ENCODE measurements at regions not wholly inside any gene's neighbourhood (a gene's known extent, or its start where the extent isn't known, plus 50 kb on each side); places are given as distances from the start of the nearest gene placed in this dataset.

DNA sequence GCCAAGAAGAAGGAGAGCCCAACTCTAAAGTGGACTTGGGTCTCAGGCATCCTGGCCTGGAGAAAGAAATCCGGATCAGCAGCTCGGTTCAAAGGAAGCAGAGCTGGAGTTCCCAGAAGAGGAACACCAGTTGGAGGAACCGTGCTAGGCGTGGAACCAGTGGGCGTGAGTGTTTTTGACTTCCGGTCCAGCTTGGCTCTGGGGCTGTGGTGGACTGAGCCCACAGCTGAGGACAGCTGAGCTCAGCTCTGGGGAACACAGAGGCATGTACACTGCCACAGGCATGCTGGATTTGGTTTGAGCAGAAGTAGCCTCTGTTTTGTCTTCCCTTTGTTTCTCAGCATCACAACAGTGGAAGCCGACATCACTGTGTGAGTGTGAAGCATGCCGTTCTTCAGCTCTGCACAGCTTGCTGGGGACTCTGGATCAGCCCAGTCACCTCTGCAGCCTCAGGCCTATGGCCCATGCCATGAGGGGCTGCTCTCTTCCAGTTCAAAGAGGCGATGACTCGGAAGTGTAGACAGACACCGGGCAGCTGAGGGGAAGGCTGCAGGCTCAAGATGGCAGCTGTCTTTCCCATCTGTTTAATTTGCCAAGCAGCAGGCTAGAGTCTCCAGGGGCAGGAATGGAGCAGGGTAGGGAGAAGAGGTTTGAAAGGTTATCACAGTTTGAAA, 185.8 kb upstream of the UBE3A start:
- no peaks in the 10 kb centered on the region for H3K36me3 ChIP-seq (ENCODE audit: insufficient read depth, low read length)
- H3K4me3 ChIP-seq (ENCODE audit: low read depth in 1 of 2, low read length in 2 of 2) = no peak overlapping the region
- no peaks in the 10 kb centered on the region for H3K27me3 ChIP-seq (ENCODE audit: control insufficient read depth in 1 of 2, insufficient read depth in 2 of 2, low read length in 2 of 2)
- no peak overlapping the region for H3K27ac ChIP-seq (ENCODE audit: low read depth, low read length)
- H3K4me1 ChIP-seq (ENCODE audit: insufficient read depth, low read length) = no peaks in the 10 kb centered on the region
- H3K9ac ChIP-seq (ENCODE audit: low read length) = no peak overlapping the region
- H3K9me3 ChIP-seq (ENCODE audit: low read length) = no peaks in the 10 kb centered on the region

DNA sequence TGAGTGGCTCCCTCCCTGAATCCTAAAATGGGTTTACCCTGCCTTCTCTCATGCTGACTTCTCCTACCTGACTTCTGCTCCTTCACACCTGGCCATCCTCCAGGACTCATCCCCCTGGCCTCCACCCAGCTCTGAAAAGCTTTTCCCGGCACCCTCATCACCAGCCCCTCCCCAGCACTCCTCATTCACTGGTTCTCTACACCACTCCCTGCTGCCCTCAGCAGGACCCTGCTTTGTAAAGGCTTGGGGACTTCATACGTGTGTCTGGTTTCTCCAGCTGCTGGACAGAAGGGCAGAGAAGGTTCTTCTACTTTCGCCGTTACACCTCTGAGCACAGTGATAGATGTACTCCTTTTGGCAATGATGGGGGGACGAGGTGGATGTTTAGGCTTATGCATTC, 184.9 kb upstream of the UBE3A start:
- H3K36me3 ChIP-seq (ENCODE audit: insufficient read depth, low read length) = no peaks in the 10 kb centered on the region
- no peaks in the 10 kb centered on the region for H3K27me3 ChIP-seq (ENCODE audit: control insufficient read depth in 1 of 2, insufficient read depth in 2 of 2, low read length in 2 of 2)
- no peak overlapping the region for H3K27ac ChIP-seq (ENCODE audit: low read depth, low read length)
- no peaks in the 10 kb centered on the region for H3K9me3 ChIP-seq (ENCODE audit: low read length)
- H3K9ac ChIP-seq (ENCODE audit: low read length) = no peak overlapping the region
- H3K4me3 ChIP-seq (ENCODE audit: low read depth in 1 of 2, low read length in 2 of 2) = no peak overlapping the region
- no peaks in the 10 kb centered on the region for H3K4me1 ChIP-seq (ENCODE audit: insufficient read depth, low read length)

DNA sequence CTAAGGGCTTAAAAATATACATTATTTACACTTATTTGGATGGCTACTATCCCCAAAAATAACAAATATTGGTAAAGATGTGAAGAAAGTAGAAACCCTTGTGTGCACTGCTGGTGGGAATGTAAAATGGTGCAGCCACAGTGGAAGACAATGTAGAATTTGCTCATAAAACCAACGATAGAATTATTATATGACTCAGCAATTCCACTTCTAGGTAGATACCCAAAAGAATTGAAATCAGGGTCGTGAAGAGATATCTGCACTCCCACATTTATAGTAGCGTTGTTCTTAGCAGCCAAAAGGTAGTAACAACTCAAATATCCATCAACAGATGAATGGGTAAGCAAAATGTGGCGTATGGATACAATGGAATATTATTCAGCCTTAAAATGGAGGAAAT, 181.6 kb upstream of the UBE3A start:
- no peak overlapping the region for H3K4me3 ChIP-seq (ENCODE audit: low read depth in 1 of 2, low read length in 2 of 2)
- H3K4me1 ChIP-seq (ENCODE audit: insufficient read depth, low read length) = no peaks in the 10 kb centered on the region
- H3K36me3 ChIP-seq (ENCODE audit: insufficient read depth, low read length) = no peaks in the 10 kb centered on the region
- H3K9ac ChIP-seq (ENCODE audit: low read length) = no peak overlapping the region
- H3K9me3 ChIP-seq (ENCODE audit: low read length) = no peaks in the 10 kb centered on the region
- no peaks in the 10 kb centered on the region for H3K27me3 ChIP-seq (ENCODE audit: control insufficient read depth in 1 of 2, insufficient read depth in 2 of 2, low read length in 2 of 2)
- no peak overlapping the region for H3K27ac ChIP-seq (ENCODE audit: low read depth, low read length)

DNA sequence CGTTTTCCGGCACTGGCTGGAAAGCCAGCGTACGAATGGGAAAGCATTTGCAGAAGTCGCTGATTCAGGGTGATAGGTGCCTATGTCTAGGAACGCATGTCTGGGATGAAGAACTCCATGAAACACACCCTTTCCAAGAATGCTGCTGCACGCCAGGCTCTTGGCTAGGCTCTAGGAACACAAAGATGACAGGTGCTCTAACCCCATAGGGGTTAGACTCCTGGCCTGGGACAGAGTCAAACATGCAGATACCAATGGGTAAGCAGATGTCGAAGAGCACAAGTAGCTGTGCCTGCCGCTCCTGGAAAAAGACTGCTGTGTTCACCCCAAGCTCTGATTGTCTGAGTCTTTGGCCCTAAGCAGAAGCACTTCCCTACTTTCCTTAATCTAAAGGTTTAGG, 180.9 kb upstream of the UBE3A start:
- Histone ChIP-seq H3K36me3 (ENCODE audit: insufficient read depth, low read length) (no peaks in the 10 kb centered on the region), H3K4me1 (ENCODE audit: insufficient read depth, low read length) (no peaks in the 10 kb centered on the region), H3K9ac (ENCODE audit: low read length) (no peak overlapping the region), H3K4me3 (ENCODE audit: low read depth in 1 of 2, low read length in 2 of 2) (no peak overlapping the region), H3K9me3 (ENCODE audit: low read length) (no peaks in the 10 kb centered on the region), H3K27ac (ENCODE audit: low read depth, low read length) (no peak overlapping the region), H3K27me3 (ENCODE audit: control insufficient read depth in 1 of 2, insufficient read depth in 2 of 2, low read length in 2 of 2) (no peaks in the 10 kb centered on the region)

DNA sequence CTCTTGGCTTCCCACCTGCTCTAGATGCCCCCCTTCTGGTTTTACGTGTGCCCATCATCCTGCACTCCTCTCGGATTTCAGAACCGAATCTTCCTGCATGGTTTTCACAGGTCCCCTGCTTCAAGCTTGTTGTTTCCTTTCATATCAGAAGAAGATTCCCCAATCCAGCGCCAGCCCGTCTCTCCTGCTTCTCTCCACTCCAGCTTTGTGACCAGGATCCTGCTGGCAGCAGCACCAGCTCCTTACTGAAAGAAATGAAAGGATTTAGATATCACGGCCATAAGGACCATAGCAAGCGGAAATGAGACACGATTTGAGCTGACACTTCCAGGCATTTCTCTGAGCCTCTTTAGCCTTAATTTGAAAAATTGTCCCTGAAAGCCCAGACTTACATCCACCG, 180.3 kb upstream of the UBE3A start:
- Histone ChIP-seq H3K4me1 (ENCODE audit: insufficient read depth, low read length) (no peaks in the 10 kb centered on the region), H3K27ac (ENCODE audit: low read depth, low read length) (no peak overlapping the region), H3K4me3 (ENCODE audit: low read depth in 1 of 2, low read length in 2 of 2) (no peak overlapping the region), H3K36me3 (ENCODE audit: insufficient read depth, low read length) (no peaks in the 10 kb centered on the region), H3K9me3 (ENCODE audit: low read length) (no peaks in the 10 kb centered on the region), H3K9ac (ENCODE audit: low read length) (no peak overlapping the region), H3K27me3 (ENCODE audit: control insufficient read depth in 1 of 2, insufficient read depth in 2 of 2, low read length in 2 of 2) (no peaks in the 10 kb centered on the region)

DNA sequence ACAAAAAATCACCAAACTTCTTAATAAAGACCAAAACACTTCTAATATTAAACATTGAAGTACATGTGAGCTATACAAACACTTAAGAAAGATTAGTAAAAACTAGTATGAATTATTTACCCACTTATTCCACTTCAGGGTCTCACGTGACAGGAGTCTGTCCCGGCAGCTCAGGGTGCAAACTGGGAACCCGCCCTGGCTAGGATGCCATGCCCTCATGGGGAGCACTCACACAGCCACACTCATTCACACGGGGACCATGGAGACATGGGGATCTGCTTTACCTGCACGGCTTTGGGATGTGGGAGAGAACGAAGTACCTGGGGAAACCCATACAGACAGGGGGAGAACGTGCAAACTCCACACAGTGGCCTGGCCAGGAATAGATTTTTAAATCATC, 179.3 kb upstream of the UBE3A start:
- Histone ChIP-seq H3K9ac (ENCODE audit: low read length) (no peak overlapping the region), H3K27ac (ENCODE audit: low read depth, low read length) (no peak overlapping the region), H3K4me1 (ENCODE audit: insufficient read depth, low read length) (no peaks in the 10 kb centered on the region), H3K4me3 (ENCODE audit: low read depth in 1 of 2, low read length in 2 of 2) (no peak overlapping the region), H3K9me3 (ENCODE audit: low read length) (no peaks in the 10 kb centered on the region), H3K27me3 (ENCODE audit: control insufficient read depth in 1 of 2, insufficient read depth in 2 of 2, low read length in 2 of 2) (no peaks in the 10 kb centered on the region), H3K36me3 (ENCODE audit: insufficient read depth, low read length) (no peaks in the 10 kb centered on the region)

DNA sequence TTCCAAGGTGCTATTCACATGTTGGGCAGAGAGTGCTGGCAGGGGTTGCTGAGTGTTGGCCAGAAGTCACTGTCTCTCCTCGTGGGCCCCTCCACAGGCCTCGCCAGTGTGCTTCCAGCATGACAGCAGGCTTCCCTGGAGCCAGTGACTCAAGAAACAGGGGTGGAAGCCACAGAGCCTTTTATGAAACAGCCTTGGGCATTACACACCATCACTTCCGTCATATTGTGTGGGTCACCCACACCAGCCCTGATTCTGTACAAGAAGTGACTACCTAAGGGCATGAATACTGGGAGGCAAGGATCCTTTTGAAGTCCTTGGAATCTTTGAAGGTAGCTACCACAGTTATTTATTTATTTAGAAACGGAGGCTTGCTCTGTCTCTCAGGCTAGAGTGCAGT, 177.6 kb upstream of the UBE3A start:
- H3K4me3 ChIP-seq (ENCODE audit: low read depth in 1 of 2, low read length in 2 of 2) = no peak overlapping the region

DNA sequence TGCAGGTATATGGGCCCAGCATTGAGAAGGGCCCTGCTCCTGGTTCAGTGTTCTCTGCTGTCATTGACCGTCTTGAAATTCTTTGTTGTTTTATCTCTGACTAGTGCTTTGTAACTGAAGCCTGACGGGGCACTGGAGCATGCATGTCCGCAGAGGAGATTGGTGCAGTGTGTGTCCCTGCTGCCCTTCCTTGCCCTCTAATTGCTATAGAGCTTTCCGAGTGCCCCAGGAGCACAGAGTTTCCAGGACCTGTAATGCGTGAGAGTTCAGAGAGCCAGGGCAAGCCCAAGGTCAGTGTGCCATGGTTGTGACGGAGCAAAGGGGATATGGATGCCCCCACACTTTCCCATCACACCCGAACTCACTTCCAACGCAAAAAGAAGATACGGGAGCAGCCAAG, 174.3 kb upstream of the UBE3A start:
- H3K27ac ChIP-seq (ENCODE audit: low read depth, low read length) = no peak overlapping the region
- no peak overlapping the region for H3K4me3 ChIP-seq (ENCODE audit: low read depth in 1 of 2, low read length in 2 of 2)
- H3K4me1 ChIP-seq (ENCODE audit: insufficient read depth, low read length) = no peaks in the 10 kb centered on the region
- H3K27me3 ChIP-seq (ENCODE audit: control insufficient read depth in 1 of 2, insufficient read depth in 2 of 2, low read length in 2 of 2) = no peaks in the 10 kb centered on the region
- H3K9me3 ChIP-seq (ENCODE audit: low read length) = no peaks in the 10 kb centered on the region
- no peak overlapping the region for H3K9ac ChIP-seq (ENCODE audit: low read length)
- H3K36me3 ChIP-seq (ENCODE audit: insufficient read depth, low read length) = no peaks in the 10 kb centered on the region

More for the DNA sequence above, 177.6 kb upstream of the UBE3A start:
- no peaks in the 10 kb centered on the region for H3K27me3 ChIP-seq (ENCODE audit: control insufficient read depth in 1 of 2, insufficient read depth in 2 of 2, low read length in 2 of 2)
- no peaks in the 10 kb centered on the region for H3K4me1 ChIP-seq (ENCODE audit: insufficient read depth, low read length)
- H3K9me3 ChIP-seq (ENCODE audit: low read length) = no peaks in the 10 kb centered on the region
- H3K9ac ChIP-seq (ENCODE audit: low read length) = no peak overlapping the region
- H3K36me3 ChIP-seq (ENCODE audit: insufficient read depth, low read length) = no peaks in the 10 kb centered on the region
- no peak overlapping the region for H3K27ac ChIP-seq (ENCODE audit: low read depth, low read length)

DNA sequence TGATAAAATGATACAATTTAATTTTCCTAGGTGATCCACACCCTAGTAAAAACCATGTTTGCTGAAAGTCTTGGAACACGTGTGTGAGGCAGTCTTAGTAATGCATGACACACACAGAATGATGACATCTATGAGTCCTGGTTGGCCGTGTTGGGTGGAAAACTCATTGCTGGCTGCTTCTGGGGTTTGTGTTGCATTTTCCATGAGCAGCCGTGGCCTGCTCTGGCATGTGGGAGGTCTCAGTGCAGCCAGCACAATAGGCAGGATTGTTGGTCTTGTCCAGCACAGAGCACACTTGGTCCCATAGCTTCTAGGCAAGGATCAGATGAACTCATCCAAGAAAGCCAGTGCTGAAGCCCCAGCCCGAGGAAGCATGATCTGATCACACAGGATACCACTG, 172.8 kb upstream of the UBE3A start:
- no peak overlapping the region for H3K27ac ChIP-seq (ENCODE audit: low read depth, low read length)

DNA sequence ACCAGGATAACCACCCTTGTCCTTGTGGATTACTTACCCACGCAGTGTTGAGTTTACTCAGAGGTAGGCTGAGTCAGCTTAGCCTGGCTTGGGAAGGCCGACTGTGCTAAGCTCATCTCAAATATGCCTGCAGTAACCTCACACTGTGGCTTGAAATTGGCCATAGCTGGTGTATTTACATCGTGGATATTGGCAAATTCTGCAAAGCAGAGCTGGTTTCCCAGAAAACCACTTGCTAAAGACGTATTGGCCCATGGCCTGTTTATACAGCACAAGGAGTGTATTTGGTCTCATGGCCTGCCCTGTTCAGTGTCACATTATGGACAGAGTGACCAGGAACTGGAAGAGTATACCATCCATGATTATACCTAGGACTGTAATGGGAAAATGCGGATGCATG, 170.5 kb upstream of the UBE3A start:
- no peak overlapping the region for H3K4me3 ChIP-seq (ENCODE audit: low read depth in 1 of 2, low read length in 2 of 2)
- H3K36me3 ChIP-seq (ENCODE audit: insufficient read depth, low read length) = no peaks in the 10 kb centered on the region
- H3K4me1 ChIP-seq (ENCODE audit: insufficient read depth, low read length) = no peaks in the 10 kb centered on the region
- no peaks in the 10 kb centered on the region for H3K9me3 ChIP-seq (ENCODE audit: low read length)
- H3K27ac ChIP-seq (ENCODE audit: low read depth, low read length) = no peak overlapping the region
- no peaks in the 10 kb centered on the region for H3K27me3 ChIP-seq (ENCODE audit: control insufficient read depth in 1 of 2, insufficient read depth in 2 of 2, low read length in 2 of 2)
- H3K9ac ChIP-seq (ENCODE audit: low read length) = no peak overlapping the region

More for the DNA sequence above, 172.8 kb upstream of the UBE3A start:
- Histone ChIP-seq H3K36me3 (ENCODE audit: insufficient read depth, low read length) (no peaks in the 10 kb centered on the region), H3K9me3 (ENCODE audit: low read length) (no peaks in the 10 kb centered on the region), H3K27me3 (ENCODE audit: control insufficient read depth in 1 of 2, insufficient read depth in 2 of 2, low read length in 2 of 2) (no peaks in the 10 kb centered on the region), H3K4me1 (ENCODE audit: insufficient read depth, low read length) (no peaks in the 10 kb centered on the region), H3K9ac (ENCODE audit: low read length) (no peak overlapping the region), H3K4me3 (ENCODE audit: low read depth in 1 of 2, low read length in 2 of 2) (no peak overlapping the region)

DNA sequence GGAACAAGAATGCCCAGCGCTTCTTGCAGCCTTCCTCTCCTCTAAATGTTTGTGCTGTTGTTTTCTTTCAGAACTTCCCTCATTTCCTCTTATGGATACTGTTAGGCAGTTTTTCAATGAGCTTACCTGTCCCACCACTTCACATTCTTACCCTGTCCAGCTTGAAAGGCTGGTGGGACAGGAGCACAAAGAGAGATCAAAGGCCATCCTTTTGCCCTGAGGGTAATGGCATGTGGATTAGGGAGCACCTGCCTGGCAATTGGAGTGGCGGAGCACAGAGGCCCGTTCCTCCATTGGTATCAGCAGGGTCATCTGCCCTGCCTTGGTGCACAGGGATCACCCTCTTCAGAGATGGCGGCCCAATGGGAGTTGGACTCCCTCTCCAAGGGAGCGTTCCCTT, 170.1 kb upstream of the UBE3A start:
- H3K36me3 ChIP-seq (ENCODE audit: insufficient read depth, low read length) = no peaks in the 10 kb centered on the region
- no peak overlapping the region for H3K9ac ChIP-seq (ENCODE audit: low read length)
- H3K27ac ChIP-seq (ENCODE audit: low read depth, low read length) = no peak overlapping the region
- no peak overlapping the region for H3K4me3 ChIP-seq (ENCODE audit: low read depth in 1 of 2, low read length in 2 of 2)
- H3K4me1 ChIP-seq (ENCODE audit: insufficient read depth, low read length) = no peaks in the 10 kb centered on the region
- no peaks in the 10 kb centered on the region for H3K9me3 ChIP-seq (ENCODE audit: low read length)
- no peaks in the 10 kb centered on the region for H3K27me3 ChIP-seq (ENCODE audit: control insufficient read depth in 1 of 2, insufficient read depth in 2 of 2, low read length in 2 of 2)

DNA sequence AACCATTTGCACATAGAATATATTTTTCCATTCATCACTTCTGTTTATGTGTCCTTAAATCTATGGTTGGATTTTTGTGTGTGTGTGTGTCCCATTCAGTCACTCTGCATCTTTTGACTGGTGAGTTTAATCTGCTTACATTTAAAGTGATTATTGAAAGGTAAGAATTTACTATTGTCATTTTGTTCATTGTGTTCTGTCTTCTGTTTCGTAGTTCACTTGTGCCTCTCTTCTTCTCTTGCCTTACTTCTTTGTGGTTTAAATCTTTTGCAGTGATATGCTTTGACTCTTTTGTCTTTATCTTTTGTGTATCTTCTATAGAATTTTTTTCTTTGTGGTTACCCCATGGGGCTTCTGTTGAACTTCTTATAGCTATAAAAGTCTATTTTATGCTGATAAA, 166.3 kb upstream of the UBE3A start:
- H3K9me3 ChIP-seq (ENCODE audit: low read length) = no peaks in the 10 kb centered on the region
- H3K27me3 ChIP-seq (ENCODE audit: control insufficient read depth in 1 of 2, insufficient read depth in 2 of 2, low read length in 2 of 2) = no peaks in the 10 kb centered on the region
- H3K4me3 ChIP-seq (ENCODE audit: low read depth in 1 of 2, low read length in 2 of 2) = no peak overlapping the region
- H3K27ac ChIP-seq (ENCODE audit: low read depth, low read length) = no peak overlapping the region
- H3K4me1 ChIP-seq (ENCODE audit: insufficient read depth, low read length) = no peaks in the 10 kb centered on the region
- H3K9ac ChIP-seq (ENCODE audit: low read length) = no peak overlapping the region
- H3K36me3 ChIP-seq (ENCODE audit: insufficient read depth, low read length) = no peaks in the 10 kb centered on the region

Measured in muscle layer of colon (tissue), 2 donors.